Breast epithelium (tissue), 3 donors: ENCODE measurements at regions not wholly inside any gene's neighbourhood (a gene's known extent, or its start where the extent isn't known, plus 50 kb on each side); places are given as distances from the start of the nearest gene placed in this dataset.

ENCODE experiments used
- POLR2A ChIP-seq: fragments of 450-650 bp; IDR thresholded peaks from one replicate; pipeline ENCODE4 v1.6.1; 2016; ENCODE audit warnings: antibody characterized with exemption, mild to moderate bottlenecking, moderate library complexity
- POLR2AphosphoS5 ChIP-seq, 3 donors: sonication (generic); formaldehyde crosslinking; IDR thresholded peaks; one replicate each; pipeline ENCODE4 v1.6.1; 2017; ENCODE audit warnings: antibody characterized with exemption in 3 of 3
- TF ChIP-seq, protein P1 (sequence below), 3 donors: fragments of 450-650 bp; IDR thresholded peaks; one replicate each; pipeline ENCODE4 v1.5.1; 2016 to 2017; ENCODE audit warnings: antibody characterized with exemption in 3 of 3, mild to moderate bottlenecking in 3 of 3, moderate library complexity in 3 of 3

DNA sequence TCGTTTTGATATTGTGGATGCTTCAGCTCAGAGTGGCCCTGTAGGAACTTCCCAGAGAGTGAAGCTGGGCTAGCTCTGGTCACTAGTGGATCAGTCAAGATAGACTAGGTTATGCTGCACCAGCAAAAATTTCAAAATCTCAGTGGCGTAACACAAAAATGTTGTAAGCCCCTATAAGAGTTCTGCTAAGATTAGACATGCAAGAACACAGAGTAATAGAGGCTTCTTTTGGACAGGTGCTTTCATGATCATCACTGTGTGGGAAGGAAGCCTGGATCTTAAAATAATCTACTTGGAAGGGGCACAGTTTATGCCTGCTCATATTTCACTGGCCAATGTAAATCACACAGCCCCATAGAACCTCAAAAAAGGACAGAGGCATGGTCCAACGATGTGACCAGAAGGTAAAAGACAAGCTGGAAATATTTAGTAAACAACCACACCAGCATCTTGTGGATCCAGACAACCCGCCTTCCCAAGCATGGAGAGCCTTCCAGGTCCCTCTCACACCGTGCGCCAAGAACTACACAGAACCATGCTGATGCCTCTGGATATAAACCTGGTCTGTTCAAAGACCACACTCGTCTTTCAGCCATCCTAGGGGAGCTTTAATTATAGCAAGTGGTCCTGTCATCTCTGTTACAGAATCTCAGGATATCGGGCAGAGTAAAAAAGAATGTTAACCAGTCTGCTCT lies 554.3 kb downstream of the EPHB1 start:
- TF ChIP-seq, protein P1, sequence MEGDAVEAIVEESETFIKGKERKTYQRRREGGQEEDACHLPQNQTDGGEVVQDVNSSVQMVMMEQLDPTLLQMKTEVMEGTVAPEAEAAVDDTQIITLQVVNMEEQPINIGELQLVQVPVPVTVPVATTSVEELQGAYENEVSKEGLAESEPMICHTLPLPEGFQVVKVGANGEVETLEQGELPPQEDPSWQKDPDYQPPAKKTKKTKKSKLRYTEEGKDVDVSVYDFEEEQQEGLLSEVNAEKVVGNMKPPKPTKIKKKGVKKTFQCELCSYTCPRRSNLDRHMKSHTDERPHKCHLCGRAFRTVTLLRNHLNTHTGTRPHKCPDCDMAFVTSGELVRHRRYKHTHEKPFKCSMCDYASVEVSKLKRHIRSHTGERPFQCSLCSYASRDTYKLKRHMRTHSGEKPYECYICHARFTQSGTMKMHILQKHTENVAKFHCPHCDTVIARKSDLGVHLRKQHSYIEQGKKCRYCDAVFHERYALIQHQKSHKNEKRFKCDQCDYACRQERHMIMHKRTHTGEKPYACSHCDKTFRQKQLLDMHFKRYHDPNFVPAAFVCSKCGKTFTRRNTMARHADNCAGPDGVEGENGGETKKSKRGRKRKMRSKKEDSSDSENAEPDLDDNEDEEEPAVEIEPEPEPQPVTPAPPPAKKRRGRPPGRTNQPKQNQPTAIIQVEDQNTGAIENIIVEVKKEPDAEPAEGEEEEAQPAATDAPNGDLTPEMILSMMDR (IDR thresholded peaks at IDR 0.05): no peak
- no peak for TF ChIP-seq POLR2AphosphoS5 (IDR thresholded peaks at IDR 0.05)
- TF ChIP-seq POLR2A: no peak
